ENCODE measurements at regions not wholly inside any gene's neighbourhood (a gene's known extent, or its start where the extent isn't known, plus 50 kb on each side); places are given as distances from the start of the nearest gene placed in this dataset.

DNA sequence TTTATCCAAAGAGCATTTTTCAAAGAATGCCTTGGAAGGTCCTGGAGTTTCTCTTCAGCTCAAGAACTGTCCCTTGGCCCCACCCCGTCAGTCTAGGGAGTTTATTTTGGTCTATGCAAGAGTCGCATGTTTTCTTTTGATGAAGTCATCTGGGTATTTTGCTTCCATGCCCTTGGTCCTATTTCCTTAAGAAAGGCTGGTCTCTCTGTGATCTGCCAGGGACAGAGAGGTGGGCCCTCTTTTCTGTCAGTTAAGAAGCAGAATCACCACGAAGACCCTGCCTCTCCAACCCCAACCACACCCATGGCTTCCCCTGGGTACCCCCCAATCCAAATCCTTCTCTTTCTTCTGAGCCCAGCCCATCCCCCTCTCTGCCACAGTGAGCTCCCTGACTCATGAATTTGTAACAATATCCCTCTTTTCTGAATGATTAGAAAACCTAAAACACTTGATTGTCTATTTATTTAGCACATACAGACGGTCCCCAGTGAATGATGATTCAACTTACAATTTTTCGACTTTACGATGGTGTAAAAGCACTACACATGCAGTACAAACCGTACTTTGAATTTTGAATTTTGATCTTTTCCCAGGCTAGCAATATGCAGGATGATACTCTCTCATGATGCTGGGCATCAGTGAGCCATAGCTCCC, 163.5 kb upstream of the ADRA1B start:
- DNase-seq (ENCODE audit: low read depth) = no peak

- DNase-seq (ENCODE audit: low read depth) = no peak
Measured at GRCh38 chr5:159758189-159758588, 158.1 kb upstream of the ADRA1B start.

- no peak for DNase-seq (ENCODE audit: low read depth)
Measured at GRCh38 chr5:159759791-159760290, 156.4 kb upstream of the ADRA1B start.

DNA sequence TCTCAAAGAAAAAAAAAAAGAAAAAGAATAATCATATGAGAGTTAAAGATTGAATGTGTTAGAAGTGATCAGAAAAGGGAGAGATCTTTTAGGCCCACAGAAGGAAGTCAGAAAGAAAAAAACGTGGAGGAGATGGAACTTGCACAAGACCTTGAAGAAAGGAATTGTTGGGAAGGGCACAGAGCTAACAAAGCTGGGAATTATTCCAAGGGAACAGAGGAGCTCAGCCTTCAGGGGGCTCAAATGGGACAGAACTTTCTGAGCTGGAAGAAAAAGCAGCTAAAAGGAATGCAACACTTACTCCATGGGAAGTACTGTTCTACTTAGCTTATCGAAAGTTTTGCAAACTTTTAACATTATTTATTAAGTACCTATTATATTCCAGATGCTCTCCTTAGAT, 153.4 kb upstream of the ADRA1B start:
- DNase-seq (ENCODE audit: low read depth) = no peak

- no peak for DNase-seq (ENCODE audit: low read depth)
Measured at GRCh38 chr5:159763562-159763961, 152.7 kb upstream of the ADRA1B start.

- DNase-seq (ENCODE audit: low read depth) = no peak
Measured at GRCh38 chr5:159764283-159765134, 151.8 kb upstream of the ADRA1B start.

- no peak for DNase-seq (ENCODE audit: low read depth)
Measured at GRCh38 chr5:159765135-159765433, 151.2 kb upstream of the ADRA1B start.

- DNase-seq (ENCODE audit: low read depth) = no peak
Measured at GRCh38 chr5:159765760-159766517, 150.3 kb upstream of the ADRA1B start.

- no peak for DNase-seq (ENCODE audit: low read depth)
Measured at GRCh38 chr5:159768243-159768642, 148.0 kb upstream of the ADRA1B start.

- DNase-seq (ENCODE audit: low read depth) = no peak
Measured at GRCh38 chr5:159772698-159773061, 143.6 kb upstream of the ADRA1B start.

- peak; percentile 39 for DNase-seq (ENCODE audit: low read depth)
Measured at GRCh38 chr5:159773062-159773924, 143.0 kb upstream of the ADRA1B start.

DNA sequence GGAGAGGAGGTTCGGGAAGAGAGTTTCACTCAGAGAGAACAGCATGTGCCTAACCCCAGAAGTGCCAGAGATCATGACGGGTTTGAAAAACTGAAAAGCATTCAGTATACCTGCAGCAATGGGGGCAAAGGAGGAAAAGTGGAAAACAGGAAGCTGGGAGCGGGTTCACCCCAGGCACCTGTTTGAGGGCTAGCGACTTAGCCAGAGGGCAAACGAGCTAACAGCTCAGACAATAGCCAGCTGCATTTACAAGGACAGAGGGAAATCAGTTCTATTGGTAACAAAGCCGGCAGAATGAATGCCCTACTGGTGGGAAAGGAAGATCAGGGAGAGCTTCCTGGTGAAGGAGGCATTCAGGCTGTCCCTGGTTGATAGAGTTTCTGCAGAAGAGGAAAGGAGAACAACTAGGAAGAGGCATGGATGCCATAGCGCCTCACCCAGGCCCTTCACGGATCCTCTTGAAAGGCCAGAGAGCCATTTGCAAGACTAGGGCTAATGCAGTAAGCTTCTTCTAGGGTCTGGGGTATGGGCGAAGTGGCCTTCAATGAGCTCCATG, 141.7 kb upstream of the ADRA1B start:
- DNase-seq (ENCODE audit: low read depth) = no peak

DNA sequence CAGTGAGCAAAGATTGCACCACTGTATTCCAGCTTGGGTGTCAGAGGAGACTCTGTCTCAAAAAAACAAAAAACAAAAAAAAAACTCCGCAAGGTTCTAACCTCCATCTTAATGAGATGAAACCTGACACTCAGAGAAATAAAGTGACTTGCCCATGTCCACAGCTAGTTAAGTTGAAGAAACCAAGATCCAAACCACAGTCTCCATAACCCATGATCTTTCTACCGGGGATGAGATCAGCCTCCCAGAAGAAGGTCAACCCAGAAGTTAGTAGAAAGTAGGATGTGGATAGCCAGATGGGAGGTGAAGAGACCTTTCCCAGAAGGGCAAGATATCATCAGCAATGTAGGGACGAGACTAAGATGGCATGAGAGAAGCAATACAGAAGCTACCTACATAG, 140.4 kb upstream of the ADRA1B start:
- no peak for DNase-seq (ENCODE audit: low read depth)

DNA sequence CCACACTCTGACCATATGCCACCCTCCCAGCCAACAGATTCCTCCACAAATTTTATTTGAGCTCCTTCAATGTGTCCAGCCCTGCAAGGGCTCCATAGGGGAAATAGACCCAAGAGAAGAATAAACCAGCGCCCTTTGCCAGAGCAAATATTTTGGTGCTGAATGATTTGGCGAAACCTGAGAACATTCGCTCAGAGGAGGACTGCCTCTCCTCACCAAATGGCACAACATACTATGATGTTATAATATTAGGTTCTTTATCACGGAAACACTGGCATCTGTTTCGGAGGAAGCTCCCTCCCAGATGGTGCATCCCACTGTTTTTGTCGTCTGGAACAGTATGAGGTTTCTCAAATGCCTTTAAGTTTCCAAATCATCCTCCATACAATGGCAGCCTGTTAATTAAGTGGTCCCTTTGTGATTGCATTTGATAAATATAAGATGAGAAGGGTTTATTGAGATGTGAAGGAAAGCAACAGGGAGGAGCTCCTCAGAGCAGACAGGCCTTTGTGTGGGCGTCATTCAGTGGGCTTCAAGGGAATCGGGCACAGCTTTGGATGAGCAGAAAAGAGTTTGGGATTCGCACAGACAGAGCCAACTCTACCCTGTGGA, 139.1 kb upstream of the ADRA1B start:
- no peak for DNase-seq (ENCODE audit: low read depth)

GRCh38 chr5:159779481-159779880, 136.8 kb upstream of the ADRA1B start:
- DNase-seq (ENCODE audit: low read depth) = no peak

GRCh38 chr5:159780246-159780645, 136.0 kb upstream of the ADRA1B start:
- DNase-seq (ENCODE audit: low read depth) = no peak

GRCh38 chr5:159781626-159782157, 134.6 kb upstream of the ADRA1B start:
- no peak for DNase-seq (ENCODE audit: low read depth)

GRCh38 chr5:159782197-159782994, 133.9 kb upstream of the ADRA1B start:
- DNase-seq (ENCODE audit: low read depth) = no peak

- DNase-seq (ENCODE audit: low read depth) = no peak
Measured at GRCh38 chr5:159782995-159783300, 133.3 kb upstream of the ADRA1B start.

DNA sequence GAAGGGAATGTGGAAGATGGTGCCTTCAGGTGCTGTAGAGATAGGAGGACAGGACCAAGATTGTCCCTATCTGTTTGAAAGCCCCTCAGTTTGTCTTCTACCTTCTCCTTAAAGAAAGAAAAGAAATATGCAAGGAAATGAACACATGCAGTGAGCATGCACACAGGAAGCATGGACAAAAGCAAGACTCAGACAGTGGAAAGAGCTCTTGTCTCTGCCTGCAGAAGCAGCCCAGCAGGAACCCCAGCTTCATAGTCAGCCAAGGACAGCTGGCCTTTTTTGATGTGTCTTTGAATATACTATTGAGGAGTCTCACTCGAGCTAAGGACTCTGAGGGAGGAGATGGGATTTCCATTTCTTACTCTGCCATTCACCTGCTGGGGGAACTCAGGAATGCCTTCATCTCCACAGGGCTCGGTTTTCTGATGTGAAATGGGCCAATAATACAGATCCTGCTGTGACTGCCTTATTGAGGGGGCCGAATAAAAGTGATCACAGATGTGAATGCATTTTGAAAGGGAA, 132.5 kb upstream of the ADRA1B start:
- no peak for DNase-seq (ENCODE audit: low read depth)
